NT2/D1 (cell line): ENCODE measurements at regions not wholly inside any gene's neighbourhood (a gene's known extent, or its start where the extent isn't known, plus 50 kb on each side); places are given as distances from the start of the nearest gene placed in this dataset.

Experiments used
- DNase-seq: peaks from one replicate; pipeline ENCODE4 v3.0.0-alpha.2; 2011; ENCODE audit warnings: low read depth, low spot score
- H3K27me3 ChIP-seq: 2 replicates; pipeline ENCODE4 v1.6.0; 2011; ENCODE audit warnings: mild to moderate bottlenecking; ENCODE audit not compliant: insufficient read length, insufficient read depth
- H3K36me3 ChIP-seq: 2 replicates; pipeline ENCODE4 v1.6.1; 2011; ENCODE audit warnings: mild to moderate bottlenecking, low read length, mixed read lengths; ENCODE audit not compliant: insufficient read depth, insufficient read length
- H3K4me1 ChIP-seq: 2 replicates; pipeline ENCODE4 v1.5.1; 2011; ENCODE audit not compliant: insufficient read depth, insufficient read length
- H3K4me3 ChIP-seq: 2 replicates; pipeline ENCODE4 v1.5.1; 2011; ENCODE audit warnings: low read depth; ENCODE audit not compliant: insufficient read length
- H3K9ac ChIP-seq: 2 replicates; pipeline ENCODE4 v1.6.0; 2011; ENCODE audit warnings: low read depth; ENCODE audit not compliant: insufficient read length
- H3K9me3 ChIP-seq: 2 replicates; pipeline ENCODE4 v1.5.1; 2011; ENCODE audit warnings: mild to moderate bottlenecking, low read length; ENCODE audit not compliant: insufficient read depth
- SUZ12 ChIP-seq: IDR thresholded peaks from 2 replicates; pipeline ENCODE4 v1.6.1; 2011; ENCODE audit not compliant: insufficient read length, insufficient read depth; ENCODE audit errors: extremely low read depth
- YY1 ChIP-seq: IDR thresholded peaks from 2 replicates; pipeline ENCODE4 v1.6.1; 2011; ENCODE audit not compliant: insufficient read length, insufficient read depth
- ZNF274 ChIP-seq: IDR thresholded peaks from 2 replicates; pipeline ENCODE4 v1.6.1; 2011; ENCODE audit warnings: mild to moderate bottlenecking, low read depth, low read length

GRCh38 chr11:97786961-97787360 lies 1233.8 kb upstream of the CNTN5 start:
- TF ChIP-seq ZNF274 (no peak), SUZ12 (no peak), YY1 (no peak)
- no peak for DNase-seq
- Histone ChIP-seq H3K4me3 (no peak overlapping the region), H3K4me1 (no peaks in the 10 kb centered on the region), H3K9me3 (no peaks in the 10 kb centered on the region), H3K9ac (no peak overlapping the region), H3K27me3 (no peaks in the 10 kb centered on the region), H3K36me3 (no peaks in the 10 kb centered on the region)

- no peak for DNase-seq
- TF ChIP-seq SUZ12, result no peak
- TF ChIP-seq ZNF274, result no peak
- no peak for TF ChIP-seq YY1
- H3K9me3 ChIP-seq, result no peaks in the 10 kb centered on the region
- H3K27me3 ChIP-seq, result no peaks in the 10 kb centered on the region
- no peaks in the 10 kb centered on the region for H3K36me3 ChIP-seq
- H3K4me1 ChIP-seq, result no peaks in the 10 kb centered on the region
- no peak overlapping the region for H3K4me3 ChIP-seq
- H3K9ac ChIP-seq, result no peak overlapping the region
Measured at GRCh38 chr11:97794876-97795275, 1225.9 kb upstream of the CNTN5 start.

- no peaks in the 10 kb centered on the region for H3K27me3 ChIP-seq
Measured at GRCh38 chr11:97800891-97801290, 1219.9 kb upstream of the CNTN5 start.

GRCh38 chr11:97814325-97814959 lies 1206.3 kb upstream of the CNTN5 start:
- no peak for DNase-seq
- TF ChIP-seq YY1 (no peak), ZNF274 (no peak), SUZ12 (no peak)
- Histone ChIP-seq H3K4me3 (no peak overlapping the region), H3K9me3 (peaks cover 6% of the 10 kb centered on the region; the same call in 1 of the 2 replicates), H3K4me1 (no peaks in the 10 kb centered on the region), H3K36me3 (no peaks in the 10 kb centered on the region), H3K27me3 (no peaks in the 10 kb centered on the region), H3K9ac (no peak overlapping the region)

More at GRCh38 chr11:97800891-97801290, 1219.9 kb upstream of the CNTN5 start:
- Histone ChIP-seq H3K4me3 (no peak overlapping the region), H3K9ac (no peak overlapping the region), H3K4me1 (no peaks in the 10 kb centered on the region), H3K9me3 (no peaks in the 10 kb centered on the region), H3K36me3 (no peaks in the 10 kb centered on the region)
- no peak for TF ChIP-seq ZNF274
- no peak for TF ChIP-seq SUZ12
- TF ChIP-seq YY1, result no peak
- DNase-seq, result no peak

GRCh38 chr11:97815667-97816066 lies 1205.1 kb upstream of the CNTN5 start:
- no peak for TF ChIP-seq YY1
- no peak for TF ChIP-seq SUZ12
- no peak for TF ChIP-seq ZNF274
- no peak for DNase-seq

GRCh38 chr11:97832451-97832850 lies 1188.3 kb upstream of the CNTN5 start:
- no peak for TF ChIP-seq ZNF274
- TF ChIP-seq SUZ12, result no peak
- TF ChIP-seq YY1, result no peak
- no peak for DNase-seq
- no peaks in the 10 kb centered on the region for H3K9me3 ChIP-seq

More at GRCh38 chr11:97815667-97816066, 1205.1 kb upstream of the CNTN5 start:
- Histone ChIP-seq H3K36me3 (no peaks in the 10 kb centered on the region), H3K4me1 (no peaks in the 10 kb centered on the region), H3K9me3 (no peaks in the 10 kb centered on the region), H3K27me3 (no peaks in the 10 kb centered on the region), H3K9ac (no peak overlapping the region), H3K4me3 (no peak overlapping the region)

GRCh38 chr11:97833412-97833811 lies 1187.3 kb upstream of the CNTN5 start:
- no peaks in the 10 kb centered on the region for H3K36me3 ChIP-seq
- TF ChIP-seq ZNF274, result no peak
- no peak for TF ChIP-seq YY1
- no peak for TF ChIP-seq SUZ12
- DNase-seq, result no peak
- H3K4me3 ChIP-seq, result no peak overlapping the region
- no peaks in the 10 kb centered on the region for H3K27me3 ChIP-seq
- H3K9ac ChIP-seq, result no peak overlapping the region
- H3K9me3 ChIP-seq, result no peaks in the 10 kb centered on the region
- H3K4me1 ChIP-seq, result no peaks in the 10 kb centered on the region

More at GRCh38 chr11:97832451-97832850, 1188.3 kb upstream of the CNTN5 start:
- no peaks in the 10 kb centered on the region for H3K4me1 ChIP-seq
- H3K27me3 ChIP-seq, result no peaks in the 10 kb centered on the region
- no peaks in the 10 kb centered on the region for H3K36me3 ChIP-seq
- no peak overlapping the region for H3K4me3 ChIP-seq
- no peak overlapping the region for H3K9ac ChIP-seq

- Histone ChIP-seq H3K9me3 (no peaks in the 10 kb centered on the region), H3K4me3 (no peak overlapping the region), H3K9ac (no peak overlapping the region), H3K27me3 (no peaks in the 10 kb centered on the region), H3K36me3 (no peaks in the 10 kb centered on the region), H3K4me1 (no peaks in the 10 kb centered on the region)
- TF ChIP-seq ZNF274 (no peak), YY1 (no peak), SUZ12 (no peak)
- no peak for DNase-seq
Measured at GRCh38 chr11:97844016-97844415, 1176.7 kb upstream of the CNTN5 start.
